ENCODE measurements at regions not wholly inside any gene's neighbourhood (a gene's known extent, or its start where the extent isn't known, plus 50 kb on each side); places are given as distances from the start of the nearest gene placed in this dataset.
"Not testable (repeated sequence)": the region's sequence is repeated elsewhere in the genome, so short reads cannot be mapped to it uniquely, and the experiment has no call there.

GRCh38 chr16:33731167-33731566 is 271.8 kb downstream of the TP53TG3F start:
- H3K9ac ChIP-seq (ENCODE audit: low read depth in 2 of 2, low read length in 2 of 2); H3K27ac ChIP-seq; H3K36me3 ChIP-seq; intact Hi-C loops (cut with DNase I); H3K4me1 ChIP-seq; H3K27me3 ChIP-seq; DNase-seq; H3K9me3 ChIP-seq; H3K4me3 ChIP-seq: not testable (repeated sequence)

GRCh38 chr16:33734650-33735049 is 275.2 kb downstream of the TP53TG3F start:
- intact Hi-C loops (cut with DNase I); DNase-seq; H3K9ac ChIP-seq (ENCODE audit: low read depth in 2 of 2, low read length in 2 of 2): not testable (repeated sequence)

GRCh38 chr16:33766869-33767765 is 307.7 kb downstream of the TP53TG3F start:
- H3K4me1 ChIP-seq; H3K27ac ChIP-seq; H3K9ac ChIP-seq (ENCODE audit: low read depth in 2 of 2, low read length in 2 of 2); H3K4me3 ChIP-seq; intact Hi-C loops (cut with DNase I); H3K36me3 ChIP-seq; DNase-seq; H3K9me3 ChIP-seq; H3K27me3 ChIP-seq: not testable (repeated sequence)

More at GRCh38 chr16:33734650-33735049, 275.2 kb downstream of the TP53TG3F start:
- H3K36me3 ChIP-seq, H3K4me3 ChIP-seq, H3K9me3 ChIP-seq, H3K27ac ChIP-seq, H3K4me1 ChIP-seq, H3K27me3 ChIP-seq: not testable (repeated sequence)

DNA sequence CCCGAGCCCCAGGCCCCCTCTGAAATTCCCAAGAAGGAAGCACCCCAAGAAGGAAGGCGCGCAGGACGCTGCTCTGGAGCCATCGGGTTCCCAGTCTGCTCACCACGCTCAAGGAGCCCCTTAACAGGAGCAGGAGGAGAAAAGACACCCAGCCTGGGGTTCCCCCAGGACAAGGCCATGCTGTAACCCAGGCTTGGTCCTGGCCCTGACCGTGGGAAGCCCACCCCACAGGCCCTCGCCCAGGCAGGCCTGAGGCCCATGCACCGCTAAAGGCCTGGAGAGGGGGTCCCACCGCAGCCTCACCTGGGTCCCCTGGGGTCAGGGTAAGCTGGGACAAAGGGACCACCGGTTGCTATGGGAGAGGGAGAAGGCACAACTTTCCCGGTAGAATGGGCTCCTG is 309.3 kb downstream of the TP53TG3F start:
- H3K9ac ChIP-seq (ENCODE audit: low read depth in 2 of 2, low read length in 2 of 2); intact Hi-C loops (cut with DNase I); H3K27me3 ChIP-seq; H3K9me3 ChIP-seq; H3K36me3 ChIP-seq; H3K4me1 ChIP-seq; H3K27ac ChIP-seq; DNase-seq; H3K4me3 ChIP-seq: not testable (repeated sequence)

GRCh38 chr16:33769180-33769846 is 309.9 kb downstream of the TP53TG3F start:
- H3K27ac ChIP-seq; DNase-seq; H3K36me3 ChIP-seq; H3K27me3 ChIP-seq; H3K4me1 ChIP-seq; H3K9ac ChIP-seq (ENCODE audit: low read depth in 2 of 2, low read length in 2 of 2); H3K9me3 ChIP-seq; intact Hi-C loops (cut with DNase I); H3K4me3 ChIP-seq: not testable (repeated sequence)

DNA sequence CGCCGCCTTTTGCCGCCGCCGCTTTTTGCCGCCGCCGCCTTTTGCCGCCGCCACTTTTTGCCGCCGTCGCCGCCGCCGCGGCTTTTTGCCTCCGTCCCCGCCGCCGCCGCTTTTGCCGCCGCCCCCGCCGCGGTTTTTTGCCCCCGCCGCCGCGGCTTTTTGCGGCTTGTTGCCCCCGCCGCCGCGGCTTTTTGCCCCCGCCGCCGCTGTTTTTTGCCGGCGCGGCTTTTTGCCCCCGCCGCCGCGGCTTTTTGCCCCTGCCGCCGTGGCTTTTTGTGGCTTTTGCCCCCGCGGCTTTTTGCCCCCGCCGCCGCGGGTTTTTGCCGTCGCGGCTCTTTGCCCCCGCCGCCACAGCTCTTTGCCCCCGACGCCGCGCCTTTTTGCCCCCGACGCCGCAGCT is 311.1 kb downstream of the TP53TG3F start:
- H3K4me3 ChIP-seq; DNase-seq; H3K4me1 ChIP-seq; H3K27ac ChIP-seq; H3K36me3 ChIP-seq; H3K27me3 ChIP-seq; H3K9me3 ChIP-seq; intact Hi-C loops (cut with DNase I); H3K9ac ChIP-seq (ENCODE audit: low read depth in 2 of 2, low read length in 2 of 2): not testable (repeated sequence)

DNA sequence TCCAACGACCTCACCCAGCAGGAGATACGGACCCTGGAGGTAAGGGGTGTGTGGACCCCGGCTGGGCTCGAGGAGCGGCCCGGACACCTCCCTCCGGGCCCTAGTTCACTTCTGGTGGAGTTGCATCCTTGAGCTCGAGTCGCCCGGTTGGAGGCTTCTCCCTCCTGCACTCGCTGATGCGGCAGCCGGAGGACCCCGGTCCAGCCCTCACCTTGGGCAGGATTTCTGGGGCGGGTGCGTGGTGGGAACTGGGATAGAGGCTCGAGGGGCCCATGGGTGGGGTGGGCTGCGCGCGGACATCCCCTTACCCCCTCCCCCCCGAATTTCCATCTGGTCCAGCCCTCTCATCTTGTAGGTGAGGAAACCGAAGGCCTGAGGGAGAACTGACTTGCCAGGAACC is 311.8 kb downstream of the TP53TG3F start:
- H3K27ac ChIP-seq; H3K36me3 ChIP-seq; H3K9me3 ChIP-seq; H3K9ac ChIP-seq (ENCODE audit: low read depth in 2 of 2, low read length in 2 of 2); H3K4me1 ChIP-seq; H3K4me3 ChIP-seq; H3K27me3 ChIP-seq; intact Hi-C loops (cut with DNase I); DNase-seq: not testable (repeated sequence)

DNA sequence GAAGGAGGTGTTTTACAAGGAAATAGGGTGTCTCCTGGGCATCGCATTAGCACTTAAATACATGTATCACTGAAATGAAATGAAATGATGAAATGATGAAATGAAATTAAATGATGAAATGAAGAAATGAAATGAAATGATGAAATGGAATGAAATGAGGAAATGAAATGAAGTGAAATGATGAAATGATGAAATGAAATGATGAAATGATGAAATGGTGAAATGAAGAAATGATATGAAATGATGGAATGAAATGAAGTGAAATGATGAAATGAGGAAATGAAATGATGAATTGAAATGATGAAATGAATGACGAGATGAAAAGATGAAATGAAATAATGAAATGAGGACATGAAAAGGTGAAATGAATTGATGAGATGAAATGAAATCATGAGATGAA is 314.6 kb downstream of the TP53TG3F start:
- DNase-seq; intact Hi-C loops (cut with DNase I); H3K27me3 ChIP-seq; H3K4me3 ChIP-seq; H3K4me1 ChIP-seq; H3K9me3 ChIP-seq; H3K36me3 ChIP-seq; H3K27ac ChIP-seq; H3K9ac ChIP-seq (ENCODE audit: low read depth in 2 of 2, low read length in 2 of 2): not testable (repeated sequence)

DNA sequence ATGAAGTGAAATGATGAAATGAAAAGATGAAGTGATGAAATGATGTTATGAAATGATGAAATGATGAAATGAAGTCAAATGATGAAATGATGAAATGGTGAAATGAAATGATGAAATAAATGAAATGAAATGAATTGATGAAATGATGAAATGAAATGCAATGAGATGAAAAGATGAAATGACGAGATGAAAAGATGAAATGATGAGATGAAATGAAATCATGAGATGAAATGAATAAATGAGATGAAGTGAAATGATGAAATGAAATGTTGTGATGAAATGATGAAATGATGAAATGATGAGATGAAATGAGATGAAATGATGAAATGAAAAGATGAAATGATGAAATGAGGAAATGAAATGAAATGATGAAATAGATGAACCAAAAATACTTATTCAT is 315.3 kb downstream of the TP53TG3F start:
- H3K9ac ChIP-seq (ENCODE audit: low read depth in 2 of 2, low read length in 2 of 2); intact Hi-C loops (cut with DNase I); H3K4me1 ChIP-seq; H3K4me3 ChIP-seq; H3K27ac ChIP-seq; DNase-seq; H3K36me3 ChIP-seq; H3K27me3 ChIP-seq; H3K9me3 ChIP-seq: not testable (repeated sequence)

DNA sequence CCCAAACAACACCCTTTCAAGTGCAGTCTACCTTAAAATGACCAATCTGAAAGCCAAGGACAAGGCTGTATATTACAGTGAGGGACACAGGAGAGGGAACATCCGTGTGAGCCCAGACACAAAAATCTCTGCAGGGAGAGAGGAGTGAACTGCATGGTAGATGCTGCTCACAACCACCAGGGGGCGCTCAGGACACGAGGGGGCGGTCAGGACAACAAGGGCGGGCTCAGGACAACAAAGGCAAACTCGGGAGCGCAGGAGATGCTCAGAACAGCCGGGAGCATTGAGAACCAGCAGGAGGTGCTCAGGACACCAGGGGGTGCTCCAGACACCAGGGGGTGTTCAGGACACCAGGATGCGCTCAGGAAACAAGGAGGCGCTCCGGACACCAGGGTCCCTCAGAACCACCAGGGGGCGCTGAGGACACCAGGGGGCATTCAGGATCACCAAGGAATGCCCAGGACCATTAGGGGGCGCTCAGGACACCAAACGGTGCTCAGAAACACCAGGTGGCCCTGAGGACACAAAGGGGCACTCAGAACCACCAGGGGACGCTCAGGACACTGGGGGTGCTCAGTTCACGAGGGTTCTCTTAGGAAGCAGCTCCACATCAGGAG is 357.0 kb downstream of the TP53TG3F start:
- H3K4me3 ChIP-seq; intact Hi-C loops (cut with DNase I); H3K9ac ChIP-seq (ENCODE audit: low read depth in 2 of 2, low read length in 2 of 2): not testable (repeated sequence)

DNA sequence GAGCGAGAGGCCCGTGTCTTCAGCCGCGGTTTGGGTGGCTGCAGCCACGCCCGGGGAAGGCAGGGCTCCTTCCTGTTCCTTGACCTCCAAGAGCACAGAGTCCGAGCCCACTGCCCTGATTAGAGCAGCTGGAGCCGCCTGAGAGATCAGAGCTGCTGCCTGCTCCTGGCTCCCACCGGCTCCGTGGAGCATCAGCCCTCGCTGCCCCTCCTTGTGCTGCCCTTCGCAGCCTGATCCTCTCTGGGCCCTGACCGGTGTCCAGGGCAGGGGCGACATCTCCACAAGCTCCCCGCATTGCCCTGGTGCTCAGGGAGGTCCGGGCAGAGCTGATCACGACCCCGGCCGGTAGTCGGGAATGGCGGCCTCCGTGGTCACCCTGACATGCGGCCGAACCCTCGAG is 365.3 kb downstream of the TP53TG3F start:
- H3K27ac ChIP-seq; H3K9ac ChIP-seq (ENCODE audit: low read depth in 2 of 2, low read length in 2 of 2); intact Hi-C loops (cut with DNase I); H3K4me3 ChIP-seq; H3K27me3 ChIP-seq; H3K36me3 ChIP-seq; H3K9me3 ChIP-seq; H3K4me1 ChIP-seq; DNase-seq: not testable (repeated sequence)

More for the DNA sequence above, 357.0 kb downstream of the TP53TG3F start:
- H3K4me1 ChIP-seq, H3K36me3 ChIP-seq, DNase-seq, H3K27me3 ChIP-seq, H3K27ac ChIP-seq, H3K9me3 ChIP-seq: not testable (repeated sequence)

GRCh38 chr16:33827522-33827921 is 368.1 kb downstream of the TP53TG3F start:
- H3K4me1 ChIP-seq; H3K36me3 ChIP-seq; H3K9me3 ChIP-seq; DNase-seq; intact Hi-C loops (cut with DNase I); H3K27me3 ChIP-seq; H3K4me3 ChIP-seq; H3K27ac ChIP-seq; H3K9ac ChIP-seq (ENCODE audit: low read depth in 2 of 2, low read length in 2 of 2): not testable (repeated sequence)

DNA sequence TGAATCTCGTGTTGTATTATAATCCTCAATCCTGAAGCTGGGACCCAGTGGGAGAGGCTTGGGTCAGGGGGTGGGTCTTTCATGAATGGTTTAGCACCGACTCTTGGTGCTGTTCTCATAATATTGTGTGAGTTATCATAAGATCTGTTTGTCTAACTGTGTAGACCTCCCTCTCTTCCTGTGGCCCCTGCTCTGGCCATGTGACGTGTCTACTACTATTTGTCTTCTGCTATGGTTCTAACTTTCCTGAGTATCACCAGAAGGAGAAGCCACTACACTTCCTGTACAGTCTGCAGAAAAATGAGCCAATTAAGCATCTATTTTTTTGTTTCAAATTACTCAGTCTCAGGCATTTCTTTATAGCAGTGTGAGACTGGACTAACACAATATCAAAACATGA is 379.7 kb downstream of the TP53TG3F start:
- H3K36me3 ChIP-seq; intact Hi-C loops (cut with DNase I); H3K9ac ChIP-seq (ENCODE audit: low read depth in 2 of 2, low read length in 2 of 2); H3K4me3 ChIP-seq; H3K9me3 ChIP-seq; H3K4me1 ChIP-seq; H3K27ac ChIP-seq; DNase-seq; H3K27me3 ChIP-seq: not testable (repeated sequence)

All from colonic mucosa (tissue), 4 donors.